ENCODE measurements at regions not wholly inside any gene's neighbourhood (a gene's known extent, or its start where the extent isn't known, plus 50 kb on each side); places are given as distances from the start of the nearest gene placed in this dataset.

- DNase-seq, result no peak
These were observed 58.1 kb upstream of the APOBEC4 start for GRCh38 chr1:183711165-183711682.

GRCh38 chr1:183710734-183711133 lies 57.6 kb upstream of the APOBEC4 start:
- no peak for DNase-seq

- DNase-seq, result no peak
These were observed 57.2 kb upstream of the APOBEC4 start for GRCh38 chr1:183710333-183710732.

- no peak for DNase-seq
These were observed 51.0 kb upstream of the APOBEC4 start for GRCh38 chr1:183704131-183704530.
